Stomach (tissue), 8 donors: ENCODE measurements at regions not wholly inside any gene's neighbourhood (a gene's known extent, or its start where the extent isn't known, plus 50 kb on each side); places are given as distances from the start of the nearest gene placed in this dataset.
A peak's percentile ranks its signal among the peaks of the same experiment; 100 is the strongest.
"Not testable (repeated sequence)": the region's sequence is repeated elsewhere in the genome, so short reads cannot be mapped to it uniquely, and the experiment has no call there.

Experiments
- DNase-seq, 2 donors: peaks; one replicate each; pipeline versions ENCODE4 v3.0.0 to v3.0.0-alpha.2; 2013 to 2019
- H3K27ac ChIP-seq, 5 donors: fragments of 200-600 bp in 4 of 5; sonication (generic) in 4 of 5; one replicate each; pipeline ENCODE4 v1.5.1; 2013 to 2019; ENCODE audit warnings: mild to moderate bottlenecking in 1 of 5, moderate library complexity in 1 of 5
- H3K27me3 ChIP-seq, 3 donors: fragments of 200-600 bp; sonication (generic); one replicate each; pipeline ENCODE4 v1.5.1; 2017 to 2019; ENCODE audit warnings: mixed run types in 1 of 3
- H3K36me3 ChIP-seq, 4 donors: fragments of 200-600 bp; sonication (generic); 1 replicate in 3 of 4; 2 replicates in 1 of 4; pipeline ENCODE4 v1.5.1; 2016 to 2019
- H3K4me1 ChIP-seq, 4 donors: fragments of 200-600 bp; sonication (generic); one replicate each; pipeline ENCODE4 v1.5.1; 2016 to 2019
- H3K4me3 ChIP-seq, 4 donors: fragments of 200-600 bp; sonication (generic) in 3 of 4; one replicate each; pipeline ENCODE4 v1.5.1; 2016 to 2019; ENCODE audit warnings: mild to moderate bottlenecking in 1 of 4
- H3K9me3 ChIP-seq, 4 donors: fragments of 200-600 bp; sonication (generic); one replicate each; pipeline ENCODE4 v1.5.1; 2016 to 2019
- EP300 ChIP-seq: sonication (generic); formaldehyde crosslinking; IDR thresholded peaks from one replicate; pipeline ENCODE4 v1.6.1; 2017; ENCODE audit warnings: antibody characterized with exemption
- POLR2A ChIP-seq, 4 donors: fragments of 450-650 bp; IDR thresholded peaks; one replicate each; pipeline ENCODE4 v1.6.1; 2016; ENCODE audit warnings: antibody characterized with exemption in 4 of 4, control low read depth in 2 of 4, mild to moderate bottlenecking in 1 of 4, moderate library complexity in 1 of 4
- POLR2AphosphoS5 ChIP-seq, 3 donors: sonication (generic); formaldehyde crosslinking; IDR thresholded peaks; one replicate each; pipeline ENCODE4 v1.6.1; 2016; ENCODE audit warnings: antibody characterized with exemption in 3 of 3
- WGBS, 5 donors: extraction: QIAGEN DNeasy Blood & Tissue Kit in 3 of 5; methylation state at CpG; one replicate each; pipeline versions ENCODE4 v1.1.5 to v1.1.7; 2013 to 2018; 5-methylcytosine and 5-hydroxymethylcytosine counted together
- intact Hi-C: fragments of 100-400 bp; cut with DNase I; formaldehyde crosslinking; loops from one replicate; pipeline ENCODE4 v1.15.1; 2023; ENCODE audit warnings: low total_unique reads
- TF ChIP-seq, protein P1 (sequence below), 7 experiments: fragments of 450-650 bp in 4 of 7; fragments of 200-600 bp in 3 of 7; sonication (generic) in 3 of 7; IDR thresholded peaks; one replicate each; pipeline ENCODE4 v1.5.1; 2016 to 2019; ENCODE audit warnings: antibody characterized with exemption in 7 of 7, control low read depth in 2 of 7, mild to moderate bottlenecking in 1 of 7
- donor health status: healthy with polysubstance abuse.
- donor health status: Bipolar disorder and iron deficiency.
- donor health status: healthy.

DNA sequence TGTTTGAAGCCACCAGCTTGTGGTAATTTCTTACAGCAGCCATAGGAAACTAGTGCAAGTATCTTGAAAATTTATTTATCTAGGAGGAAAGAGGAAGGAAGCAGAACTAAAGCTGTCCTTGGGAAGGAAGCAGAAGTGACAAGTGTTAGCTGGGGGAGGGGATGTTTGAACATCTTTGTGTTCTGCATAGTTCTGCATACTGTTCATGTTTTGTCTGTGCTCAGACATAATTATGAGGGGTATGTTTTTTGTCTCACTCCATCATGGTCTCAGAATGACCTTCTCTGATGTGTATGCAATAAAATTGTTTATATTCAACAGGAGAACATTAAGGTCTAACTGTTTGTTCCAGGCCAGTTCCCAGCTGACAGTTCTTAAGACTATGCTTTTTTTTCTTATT, 606.5 kb downstream of the GALC start:
- Histone ChIP-seq H3K36me3 (no peaks in the 10 kb centered on the region), H3K4me3 (no peak overlapping the region), H3K27ac (no peak overlapping the region), H3K9me3 (peaks cover 0 to 3% (median 0%) of the 10 kb centered on the region in 4 donors), H3K27me3 (no peaks in the 10 kb centered on the region), H3K4me1 (no peaks in the 10 kb centered on the region)
- peak in 1 of 2 donors; percentile 23 for DNase-seq
- TF ChIP-seq POLR2AphosphoS5 (IDR thresholded peaks at IDR 0.05) (no peak), POLR2A (IDR thresholded peaks at IDR 0.05) (no peak), EP300 (no peak)
- TF ChIP-seq, protein P1, sequence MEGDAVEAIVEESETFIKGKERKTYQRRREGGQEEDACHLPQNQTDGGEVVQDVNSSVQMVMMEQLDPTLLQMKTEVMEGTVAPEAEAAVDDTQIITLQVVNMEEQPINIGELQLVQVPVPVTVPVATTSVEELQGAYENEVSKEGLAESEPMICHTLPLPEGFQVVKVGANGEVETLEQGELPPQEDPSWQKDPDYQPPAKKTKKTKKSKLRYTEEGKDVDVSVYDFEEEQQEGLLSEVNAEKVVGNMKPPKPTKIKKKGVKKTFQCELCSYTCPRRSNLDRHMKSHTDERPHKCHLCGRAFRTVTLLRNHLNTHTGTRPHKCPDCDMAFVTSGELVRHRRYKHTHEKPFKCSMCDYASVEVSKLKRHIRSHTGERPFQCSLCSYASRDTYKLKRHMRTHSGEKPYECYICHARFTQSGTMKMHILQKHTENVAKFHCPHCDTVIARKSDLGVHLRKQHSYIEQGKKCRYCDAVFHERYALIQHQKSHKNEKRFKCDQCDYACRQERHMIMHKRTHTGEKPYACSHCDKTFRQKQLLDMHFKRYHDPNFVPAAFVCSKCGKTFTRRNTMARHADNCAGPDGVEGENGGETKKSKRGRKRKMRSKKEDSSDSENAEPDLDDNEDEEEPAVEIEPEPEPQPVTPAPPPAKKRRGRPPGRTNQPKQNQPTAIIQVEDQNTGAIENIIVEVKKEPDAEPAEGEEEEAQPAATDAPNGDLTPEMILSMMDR (IDR thresholded peaks at IDR 0.05): no peak
- intact Hi-C loops: no loop called here

DNA sequence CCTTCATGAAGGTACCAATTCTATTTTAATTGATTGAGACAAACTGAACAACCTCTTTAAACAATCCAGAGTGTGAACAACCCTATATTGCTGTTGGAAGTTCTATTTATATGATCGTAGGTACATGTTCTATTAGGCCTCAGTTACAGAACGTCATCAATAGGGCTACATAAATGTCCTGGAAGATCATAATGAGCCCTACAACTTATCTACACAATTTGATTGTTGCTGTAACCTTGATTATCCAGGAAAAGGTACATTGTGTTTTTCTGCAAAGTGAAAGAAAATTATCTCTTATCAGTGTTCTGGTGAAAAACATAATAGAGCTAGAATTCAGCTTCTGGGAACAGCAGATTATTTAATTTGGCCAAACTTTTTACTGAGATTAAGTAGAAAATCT, 612.9 kb downstream of the GALC start:
- Histone ChIP-seq H3K36me3 (no peaks in the 10 kb centered on the region), H3K27ac (no peak overlapping the region), H3K27me3 (no peaks in the 10 kb centered on the region), H3K9me3 (peaks cover 0 to 3% (median 0%) of the 10 kb centered on the region in 4 donors), H3K4me1 (no peaks in the 10 kb centered on the region), H3K4me3 (no peak overlapping the region)
- 23 to 62% (median 47%) methylated on average over 2 of the region's 2 CpGs for WGBS, 5 donors
- no peak for DNase-seq
- TF ChIP-seq, protein P1 (IDR thresholded peaks at IDR 0.05): no peak
- TF ChIP-seq EP300 (no peak), POLR2A (IDR thresholded peaks at IDR 0.05) (no peak), POLR2AphosphoS5 (IDR thresholded peaks at IDR 0.05) (no peak)
- intact Hi-C loops: no loop called here

DNA sequence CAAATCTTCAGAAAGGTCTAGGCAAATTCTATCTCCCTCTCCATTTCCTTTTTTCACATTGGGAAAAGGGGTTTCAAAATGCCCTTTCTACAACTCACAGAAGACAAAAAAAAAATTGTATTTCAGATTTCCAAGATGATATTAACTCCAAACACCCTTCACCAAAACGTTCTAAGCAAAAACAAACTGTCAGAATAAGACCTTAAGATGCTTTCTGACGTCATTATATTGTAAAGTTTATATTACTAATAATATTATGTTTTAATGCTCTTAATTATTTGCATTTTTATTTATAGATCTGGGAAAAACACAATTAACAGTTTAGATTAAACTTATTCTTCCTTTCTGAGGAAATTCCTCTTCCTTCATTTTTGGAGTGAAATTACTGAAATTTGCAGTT, 624.2 kb downstream of the GALC start:
- no peaks in the 10 kb centered on the region for H3K36me3 ChIP-seq
- intact Hi-C loops: no loop called here
- no peak overlapping the region for H3K4me3 ChIP-seq
- no peaks in the 10 kb centered on the region for H3K27me3 ChIP-seq
- TF ChIP-seq EP300: no peak
- TF ChIP-seq POLR2AphosphoS5 (IDR thresholded peaks at IDR 0.05): no peak
- no peak for TF ChIP-seq POLR2A (IDR thresholded peaks at IDR 0.05)
- TF ChIP-seq, protein P1 (IDR thresholded peaks at IDR 0.05): no peak
- DNase-seq: no peak
- H3K4me1 ChIP-seq: no peaks in the 10 kb centered on the region
- 43 to 57% (median 55%) methylated on average over 2 of the region's 2 CpGs for WGBS, 5 donors
- H3K27ac ChIP-seq: no peak overlapping the region
- no peaks in the 10 kb centered on the region for H3K9me3 ChIP-seq

- intact Hi-C loops, H3K4me1 ChIP-seq: not testable (repeated sequence)
- WGBS, 5 donors: 70 to 89% (median 81%) methylated on average over 8 of the region's 8 CpGs
These were observed 632.7 kb downstream of the GALC start for GRCh38 chr14:87360246-87360645.

GRCh38 chr14:87351007-87351406, 642.0 kb downstream of the GALC start:
- H3K4me1 ChIP-seq: no peaks in the 10 kb centered on the region
- WGBS, 5 donors: 64 to 76% (median 71%) methylated on average over 7 of the region's 7 CpGs
- no peak overlapping the region for H3K4me3 ChIP-seq
- DNase-seq: no peak
- H3K27me3 ChIP-seq: no peaks in the 10 kb centered on the region
- H3K36me3 ChIP-seq: no peaks in the 10 kb centered on the region
- no peak overlapping the region for H3K27ac ChIP-seq
- intact Hi-C loops: no loop called here
- TF ChIP-seq EP300 (no peak), POLR2AphosphoS5 (IDR thresholded peaks at IDR 0.05) (no peak), POLR2A (IDR thresholded peaks at IDR 0.05) (no peak)
- TF ChIP-seq, protein P1 (IDR thresholded peaks at IDR 0.05): no peak
- H3K9me3 ChIP-seq: peaks cover 0 to 6% (median 2%) of the 10 kb centered on the region in 4 donors

More at GRCh38 chr14:87360246-87360645, 632.7 kb downstream of the GALC start:
- peaks cover 0 to 10% (median 3%) of the 10 kb centered on the region in 4 donors for H3K9me3 ChIP-seq
- not testable (repeated sequence) for H3K27ac ChIP-seq, H3K4me3 ChIP-seq, DNase-seq, H3K36me3 ChIP-seq, H3K27me3 ChIP-seq
